Psoas muscle (tissue), 7 donors: ENCODE measurements at regions not wholly inside any gene's neighbourhood (a gene's known extent, or its start where the extent isn't known, plus 50 kb on each side); places are given as distances from the start of the nearest gene placed in this dataset.

ENCODE experiments used
- ATAC-seq, 4 donors: fragments of 200-7000 bp; cut with Tn5 transposase; one replicate each; pipeline ENCODE4 v1.9.1; 2020; ENCODE audit warnings: moderate library complexity in 3 of 4, mild to moderate bottlenecking in 2 of 4
- DNase-seq, 2 donors: peaks; one replicate each; pipeline ENCODE4 v3.0.0-alpha.2; 2020
- H3K27ac ChIP-seq: fragments of 200-600 bp; one replicate; pipeline ENCODE4 v1.8.0; 2022
- H3K27me3 ChIP-seq, 3 donors: fragments of 200-600 bp in 1 of 3; one replicate each; pipeline versions ENCODE4 v1.6.1 to v1.8.0; 2013 to 2022; ENCODE audit warnings: low read length in 2 of 3, mild to moderate bottlenecking in 2 of 3, moderate library complexity in 1 of 3; ENCODE audit not compliant: insufficient read depth in 3 of 3
- H3K36me3 ChIP-seq, 2 donors: fragments of 200-600 bp in 1 of 2; one replicate each; pipeline versions ENCODE4 v1.6.1 to v1.8.0; 2013 to 2022; ENCODE audit warnings: low read depth in 1 of 2, mild to moderate bottlenecking in 1 of 2, moderate library complexity in 1 of 2; ENCODE audit not compliant: insufficient read depth in 1 of 2
- H3K4me1 ChIP-seq: fragments of 200-600 bp; one replicate; pipeline ENCODE4 v1.8.0; 2022
- H3K4me3 ChIP-seq: fragments of 200-600 bp; one replicate; pipeline ENCODE4 v1.8.0; 2022; ENCODE audit warnings: mild to moderate bottlenecking
- H3K9me3 ChIP-seq: fragments of 200-600 bp; one replicate; pipeline ENCODE4 v1.8.0; 2022
- CTCF ChIP-seq: fragments of 200-600 bp; IDR thresholded peaks from one replicate; pipeline ENCODE4 v1.8.0; 2022; ENCODE audit warnings: antibody characterized with exemption
- WGBS, 3 donors: extraction: QIAGEN DNeasy Blood & Tissue Kit; methylation state at CpG; one replicate each; pipeline versions ENCODE4 v1.1.6 to v1.1.7; 2013; 5-methylcytosine and 5-hydroxymethylcytosine counted together
- intact Hi-C, 2 donors: fragments of 100-400 bp; cut with DNase I; formaldehyde crosslinking; loops; one replicate each; pipeline versions ENCODE4 v1.11.0 to v1.14.2; 2022
- donor health status: healthy with polysubstance abuse.
- donor health status: DM: no; HTN: no; CAD: no; lungs with moderate emphysema.
- donor health status: Bipolar disorder and iron deficiency.
- donor health status: healthy.
- donor health status: DM: yes; HTN: yes; CAD: no.
- donor health status: DM: no; HTN: no; CAD: no.
- donor health status: DM: yes; HTN: yes; CAD: no.

- TF ChIP-seq CTCF = no peak
- Histone ChIP-seq H3K27me3 (peaks cover 0 to 2% (median 0%) of the 10 kb centered on the region in 3 donors), H3K36me3 (no peaks in the 10 kb centered on the region), H3K4me1 (no peaks in the 10 kb centered on the region), H3K27ac (no peak overlapping the region), H3K4me3 (no peak overlapping the region), H3K9me3 (no peaks in the 10 kb centered on the region)
- no peak for ATAC-seq
- intact Hi-C loops = no loop called here
- no peak for DNase-seq
- 81 to 85% (median 82%) methylated on average over 5 of the region's 5 CpGs for WGBS, 3 donors
Observed at GRCh38 chr12:65614259-65614889, 209.9 kb upstream of the HMGA2 start.

GRCh38 chr12:65615118-65615517 lies 209.2 kb upstream of the HMGA2 start:
- 21 to 41% (median 30%) methylated on average over 2 of the region's 2 CpGs for WGBS, 3 donors
- no peak overlapping the region for H3K27ac ChIP-seq
- H3K9me3 ChIP-seq = no peaks in the 10 kb centered on the region
- H3K36me3 ChIP-seq = no peaks in the 10 kb centered on the region
- ATAC-seq (no peak), DNase-seq (no peak)
- intact Hi-C loops = no loop called here
- peaks cover 0 to 2% (median 0%) of the 10 kb centered on the region in 3 donors for H3K27me3 ChIP-seq
- H3K4me1 ChIP-seq = no peaks in the 10 kb centered on the region
- H3K4me3 ChIP-seq = no peak overlapping the region
- TF ChIP-seq CTCF = no peak

- DNase-seq (no peak), ATAC-seq (no peak)
- no peak for TF ChIP-seq CTCF
- no peaks in the 10 kb centered on the region for H3K36me3 ChIP-seq
- H3K4me3 ChIP-seq = no peak overlapping the region
- H3K4me1 ChIP-seq = no peaks in the 10 kb centered on the region
- intact Hi-C loops = no loop called here
- peaks cover 0 to 2% (median 0%) of the 10 kb centered on the region in 3 donors for H3K27me3 ChIP-seq
- no peak overlapping the region for H3K27ac ChIP-seq
- no peaks in the 10 kb centered on the region for H3K9me3 ChIP-seq
- WGBS, 3 donors = 100% methylated on average over 1 of the region's 1 CpG
Observed at GRCh38 chr12:65616022-65616421, 208.3 kb upstream of the HMGA2 start.

- Histone ChIP-seq H3K27me3 (peaks cover 0 to 3% (median 0%) of the 10 kb centered on the region in 3 donors), H3K27ac (no peak overlapping the region), H3K9me3 (no peaks in the 10 kb centered on the region), H3K36me3 (no peaks in the 10 kb centered on the region), H3K4me3 (no peak overlapping the region), H3K4me1 (no peaks in the 10 kb centered on the region)
- intact Hi-C loops = no loop called here
- WGBS, 3 donors = 51 to 57% (median 53%) methylated on average over 2 of the region's 2 CpGs
- TF ChIP-seq CTCF = no peak
- no peak for ATAC-seq
- no peak for DNase-seq
Observed at GRCh38 chr12:65618588-65618987, 205.7 kb upstream of the HMGA2 start.

GRCh38 chr12:65619018-65619417 lies 205.3 kb upstream of the HMGA2 start:
- no peaks in the 10 kb centered on the region for H3K9me3 ChIP-seq
- H3K27ac ChIP-seq = no peak overlapping the region
- no peak for TF ChIP-seq CTCF
- intact Hi-C loops = no loop called here
- H3K4me3 ChIP-seq = no peak overlapping the region
- H3K27me3 ChIP-seq = peaks cover 0 to 3% (median 0%) of the 10 kb centered on the region in 3 donors
- 67 to 86% (median 72%) methylated on average over 4 of the region's 4 CpGs for WGBS, 3 donors
- H3K4me1 ChIP-seq = no peaks in the 10 kb centered on the region
- no peak for DNase-seq
- no peak for ATAC-seq
- no peaks in the 10 kb centered on the region for H3K36me3 ChIP-seq
